Activated gamma-delta T cell treated with anti-CD3 and anti-CD28 coated beads, Interleukin-2, amount 50 U/mL, for 16 hours (primary cell): ENCODE measurements at regions not wholly inside any gene's neighbourhood (a gene's known extent, or its start where the extent isn't known, plus 50 kb on each side); places are given as distances from the start of the nearest gene placed in this dataset.
"Not testable (repeated sequence)": the region's sequence is repeated elsewhere in the genome, so short reads cannot be mapped to it uniquely, and the experiment has no call there.

Experiments
- DNase-seq: peaks from one replicate; pipeline ENCODE4 v3.0.0-alpha.2; 2020; ENCODE audit warnings: low read depth

- no peak for DNase-seq
Observed at GRCh38 chr12:131418884-131419283, 292.0 kb upstream of the SFSWAP start.

GRCh38 chr12:131420867-131421447 is 289.9 kb upstream of the SFSWAP start:
- no peak for DNase-seq

- no peak for DNase-seq
Observed at GRCh38 chr12:131421509-131422186, 289.2 kb upstream of the SFSWAP start.

- DNase-seq: no peak
Observed at GRCh38 chr12:131422187-131422520, 288.7 kb upstream of the SFSWAP start.

DNA sequence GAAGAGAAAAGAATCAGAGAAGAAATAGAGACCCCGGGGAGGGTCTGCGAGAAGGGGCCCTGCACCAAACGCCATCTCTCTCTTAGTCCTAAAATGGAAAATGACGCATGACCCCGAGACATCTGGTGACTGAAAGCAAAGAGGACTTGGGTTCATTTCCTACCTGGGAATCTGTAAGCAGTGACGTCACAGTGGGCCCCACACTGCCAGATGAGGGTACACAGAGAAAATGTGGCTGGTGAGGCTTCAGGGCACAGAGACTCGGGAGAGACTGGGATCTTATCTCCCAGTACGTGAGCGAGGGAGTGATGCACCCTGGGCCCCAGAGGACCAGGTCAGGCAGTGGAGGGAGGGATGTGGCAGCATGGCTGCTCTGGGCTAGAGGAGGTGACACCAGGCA is 288.1 kb upstream of the SFSWAP start:
- DNase-seq: no peak

GRCh38 chr12:131424270-131424669 is 286.6 kb upstream of the SFSWAP start:
- no peak for DNase-seq

DNA sequence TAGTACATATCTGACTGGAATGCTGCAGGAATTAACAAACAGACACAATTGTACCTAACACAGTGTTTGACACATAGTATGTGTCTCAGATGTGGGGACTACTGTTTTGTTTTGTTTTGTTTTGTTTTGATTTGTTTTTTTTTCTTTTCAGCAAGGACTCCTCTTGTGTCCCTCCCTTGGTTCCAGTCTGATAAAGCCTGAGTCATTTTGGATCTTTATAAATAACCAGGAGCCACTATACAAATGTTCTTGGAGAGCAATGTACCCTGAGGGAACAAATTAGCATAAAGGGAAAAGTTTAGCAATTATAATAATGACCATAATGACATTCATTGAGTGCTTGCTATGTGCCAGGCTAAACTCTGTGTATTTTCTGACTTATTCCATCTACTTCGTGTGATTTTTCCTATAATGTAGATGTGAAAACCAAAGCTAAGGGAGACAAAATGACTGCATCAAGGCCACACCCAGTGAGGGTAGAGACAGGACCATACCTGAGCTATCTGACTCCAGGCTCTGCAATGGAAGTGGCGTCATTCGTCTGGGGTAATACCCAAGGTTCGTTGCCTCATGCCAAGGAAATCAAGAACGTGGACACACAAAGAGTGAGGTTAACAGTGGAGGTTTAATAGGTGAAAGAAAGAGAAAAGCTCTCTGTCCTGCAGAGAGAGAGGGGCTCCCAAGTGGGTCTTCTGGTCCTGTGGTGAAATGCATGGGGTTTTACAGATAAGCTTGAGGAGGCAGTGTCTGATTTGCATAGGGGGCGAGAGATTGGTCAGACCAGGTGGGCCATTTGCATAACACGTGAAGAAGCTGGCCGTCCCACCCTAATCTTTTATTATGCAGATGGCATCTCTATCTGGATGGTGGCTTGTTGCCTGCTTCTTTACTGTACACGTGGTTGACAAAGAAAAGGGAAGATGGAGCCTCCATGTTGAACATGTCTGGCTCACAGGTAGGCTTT is 285.5 kb upstream of the SFSWAP start:
- no peak for DNase-seq

GRCh38 chr12:131428091-131428685 is 282.7 kb upstream of the SFSWAP start:
- no peak for DNase-seq

- DNase-seq: not testable (repeated sequence)
Observed at GRCh38 chr12:131429221-131429620, 281.7 kb upstream of the SFSWAP start.

DNA sequence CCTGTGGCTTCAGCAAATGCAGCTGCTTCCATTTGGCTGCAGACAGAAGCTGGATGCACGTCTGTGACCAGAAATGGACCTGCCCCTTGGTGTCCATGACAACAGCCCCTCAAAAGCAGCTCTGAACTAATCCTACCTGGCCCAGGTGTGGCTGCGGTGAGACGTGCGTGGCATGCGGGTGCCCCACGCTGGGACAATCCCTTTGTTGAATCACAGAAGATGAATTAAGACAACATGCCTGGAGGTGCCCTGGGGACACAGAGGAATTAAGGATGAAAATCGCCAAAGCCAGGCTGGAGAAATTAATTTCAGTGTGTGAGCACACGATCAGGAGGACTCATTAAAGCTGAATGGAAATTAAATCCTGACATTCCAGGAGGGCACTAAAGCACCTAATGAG is 281.2 kb upstream of the SFSWAP start:
- DNase-seq: not testable (repeated sequence)

GRCh38 chr12:131430158-131430742 is 280.6 kb upstream of the SFSWAP start:
- DNase-seq: no peak

- DNase-seq: not testable (repeated sequence)
Observed at GRCh38 chr12:131431126-131431655, 279.7 kb upstream of the SFSWAP start.

- DNase-seq: no peak
Observed at GRCh38 chr12:131432532-131433260, 278.2 kb upstream of the SFSWAP start.

DNA sequence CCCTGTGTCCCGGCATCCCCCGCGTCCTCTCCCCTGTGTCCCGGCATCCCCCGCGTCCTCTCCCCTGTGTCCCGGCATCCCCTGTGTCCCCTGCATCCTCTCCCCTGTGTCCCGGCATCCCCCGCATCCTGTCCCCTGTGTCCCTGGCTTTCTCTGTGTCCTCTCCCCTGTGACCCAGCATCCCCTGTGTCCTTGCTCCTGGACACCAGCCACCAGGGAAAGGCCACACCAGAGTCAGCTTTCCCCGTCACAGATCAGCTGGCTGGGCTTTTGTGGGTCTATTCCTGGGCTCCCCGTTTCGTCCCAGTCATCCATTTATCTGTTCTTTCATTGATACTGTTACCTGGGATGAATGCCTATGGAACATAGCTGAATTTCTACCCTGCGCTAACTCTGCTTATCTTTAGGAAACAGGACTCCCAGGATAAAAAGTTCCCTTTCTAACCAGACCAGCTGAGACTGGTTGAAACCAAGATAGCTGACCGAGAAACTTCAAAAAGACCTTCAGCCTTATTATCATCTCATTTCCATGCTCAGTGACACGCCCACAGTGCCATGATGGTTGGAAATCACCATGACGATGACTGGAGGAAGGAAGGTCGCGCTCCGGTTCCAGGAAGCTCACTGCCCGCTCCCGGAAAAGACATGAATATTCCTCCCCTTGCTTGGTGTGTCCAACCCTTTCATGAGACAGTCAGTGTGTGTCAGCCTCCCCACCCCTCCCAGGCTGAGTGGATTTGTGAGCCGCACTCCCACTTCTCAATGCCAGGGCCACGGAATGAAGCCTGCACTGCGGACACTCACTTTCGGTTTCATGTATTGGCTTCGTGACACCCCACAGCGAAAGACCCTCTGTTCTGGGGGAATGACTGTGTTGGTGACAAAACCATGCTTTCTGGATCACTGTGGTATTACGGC is 276.4 kb upstream of the SFSWAP start:
- DNase-seq: no peak

DNA sequence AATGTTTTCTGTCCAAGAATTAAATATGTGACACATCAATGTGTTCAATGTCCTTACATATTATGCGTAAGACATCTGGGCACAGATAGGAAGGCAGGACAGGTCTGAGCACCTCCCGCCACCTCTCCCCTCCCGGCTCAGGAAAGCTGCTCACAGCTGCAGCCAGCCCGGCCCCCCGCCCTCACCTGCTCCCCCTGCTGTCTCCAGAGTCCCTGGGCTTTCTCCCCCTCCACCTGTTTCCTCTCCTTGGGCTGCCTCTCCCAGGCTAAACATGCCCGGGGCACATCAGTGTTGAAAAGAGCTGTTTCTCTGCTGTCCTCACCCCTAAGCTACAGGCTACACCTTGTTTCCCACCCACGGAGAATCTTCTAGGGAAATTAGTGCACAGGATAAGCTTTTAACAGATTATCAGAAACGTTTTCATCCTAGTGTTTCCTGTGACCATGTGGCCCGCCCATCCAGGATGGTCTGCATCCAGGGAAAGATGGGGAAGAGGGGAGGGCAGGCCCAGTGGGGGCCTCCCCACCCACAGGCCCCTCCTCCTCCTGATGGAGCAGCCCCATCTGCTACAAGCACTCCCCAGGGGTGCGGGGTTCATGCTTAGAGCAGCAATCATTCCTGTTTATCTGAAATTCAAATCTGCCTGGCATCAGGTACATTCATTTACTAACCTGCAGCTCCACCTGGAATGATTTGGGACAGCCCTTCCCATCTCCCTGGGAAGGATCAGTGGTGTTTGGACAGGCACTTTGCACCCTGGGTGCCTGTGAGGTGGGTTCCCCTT is 273.8 kb upstream of the SFSWAP start:
- DNase-seq: no peak

GRCh38 chr12:131437706-131438492 is 273.0 kb upstream of the SFSWAP start:
- no peak for DNase-seq

- not testable (repeated sequence) for DNase-seq
Observed at GRCh38 chr12:131438493-131438835, 272.4 kb upstream of the SFSWAP start.

GRCh38 chr12:131438881-131439280 is 272.0 kb upstream of the SFSWAP start:
- DNase-seq: no peak

DNA sequence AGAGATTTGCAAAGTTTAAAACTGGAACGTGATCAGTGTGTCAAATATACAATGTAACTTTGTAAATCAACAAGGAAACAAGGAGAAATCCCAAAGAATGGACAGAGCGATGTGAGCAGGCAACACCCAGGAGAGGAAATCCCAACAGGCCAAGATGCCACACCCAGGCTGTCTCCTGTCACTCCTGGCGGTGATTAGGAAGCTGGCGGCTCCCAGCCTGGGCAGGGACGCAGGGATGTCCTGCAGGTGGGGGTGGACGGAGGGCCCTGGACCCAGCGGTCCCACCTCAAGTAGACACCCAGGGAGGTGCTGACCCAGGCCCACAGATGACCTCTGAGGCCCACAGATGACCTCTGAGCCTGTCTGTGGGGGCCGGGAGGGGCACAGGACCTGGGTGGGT is 271.1 kb upstream of the SFSWAP start:
- DNase-seq: not testable (repeated sequence)
